Stimulated activated CD8-positive, alpha-beta memory T cell treated with anti-CD3 and anti-CD28 coated beads, Interleukin-4, amount 100 ng/mL, for 24 hours (primary cell): ENCODE measurements at regions not wholly inside any gene's neighbourhood (a gene's known extent, or its start where the extent isn't known, plus 50 kb on each side); places are given as distances from the start of the nearest gene placed in this dataset.

ENCODE experiments used
- DNase-seq: peaks from one replicate; pipeline ENCODE4 v3.0.0-alpha.2; 2020; ENCODE audit warnings: low read depth

DNA sequence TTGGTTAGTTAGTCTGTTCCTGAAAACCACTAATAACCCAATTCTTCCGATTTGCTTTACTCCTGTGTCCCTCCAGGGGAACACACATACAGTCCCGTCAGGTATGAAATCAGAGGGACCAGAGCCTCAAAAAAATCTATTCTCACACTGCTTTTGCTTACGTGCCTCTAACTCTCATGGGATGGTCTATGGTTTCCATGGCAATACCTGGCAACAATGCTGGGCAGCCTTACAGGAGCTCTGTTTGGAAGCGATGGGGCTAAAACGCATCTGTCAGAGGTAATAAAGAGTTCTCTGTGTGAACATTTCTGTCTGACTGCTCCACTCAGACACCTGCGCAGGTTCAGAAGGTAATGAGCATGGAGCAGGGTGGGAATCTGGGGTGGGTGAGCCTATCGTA is 376.2 kb downstream of the GXYLT1 start:
- DNase-seq: no peak

- no peak for DNase-seq
Observed at GRCh38 chr12:41762691-41763090, 382.0 kb downstream of the GXYLT1 start.

DNA sequence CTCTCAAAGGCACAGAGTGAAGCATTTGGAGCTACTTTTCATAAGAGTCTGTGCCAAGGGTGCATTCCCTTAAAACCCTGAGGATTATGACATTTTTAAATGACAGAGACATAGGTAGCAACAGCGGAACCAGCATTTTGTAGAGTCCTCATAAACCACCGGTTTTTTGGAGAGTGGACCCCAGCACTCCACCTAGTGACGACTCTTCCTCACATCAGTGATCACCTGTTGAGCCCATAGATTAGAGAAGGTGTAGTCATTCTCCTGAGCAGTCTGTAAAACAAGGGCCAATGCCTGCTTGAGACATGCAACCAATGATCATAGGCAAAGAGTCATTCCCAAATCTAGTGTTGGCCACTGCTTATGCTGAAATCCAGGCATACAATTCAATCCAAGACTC is 399.1 kb downstream of the GXYLT1 start:
- DNase-seq: no peak

- no peak for DNase-seq
Observed at GRCh38 chr12:41743835-41744234, 400.8 kb downstream of the GXYLT1 start.

- DNase-seq: no peak
Observed at GRCh38 chr12:41739066-41739465, 405.6 kb downstream of the GXYLT1 start.

- DNase-seq: no peak
Observed at GRCh38 chr12:41737423-41737822, 407.3 kb downstream of the GXYLT1 start.

GRCh38 chr12:41736436-41736835 is 408.2 kb downstream of the GXYLT1 start:
- no peak for DNase-seq

DNA sequence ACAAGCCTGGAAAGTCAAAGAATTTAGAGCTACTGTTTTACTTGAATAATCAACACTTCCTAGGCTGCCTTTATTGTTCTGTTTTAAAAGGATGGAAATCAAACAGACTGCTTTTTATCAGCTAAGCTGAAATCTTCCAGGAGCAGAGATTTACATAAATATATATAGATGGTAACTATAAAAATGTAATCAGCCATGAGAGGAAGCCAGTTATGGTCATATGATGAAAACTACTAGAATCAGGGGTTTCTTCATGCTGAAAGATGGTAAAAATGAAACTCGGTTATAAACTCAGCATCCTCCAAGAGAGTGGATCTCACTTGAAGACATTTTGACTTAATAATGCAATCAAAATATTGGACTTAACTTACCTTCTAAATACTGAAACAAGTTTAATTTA is 413.0 kb downstream of the GXYLT1 start:
- DNase-seq: no peak

DNA sequence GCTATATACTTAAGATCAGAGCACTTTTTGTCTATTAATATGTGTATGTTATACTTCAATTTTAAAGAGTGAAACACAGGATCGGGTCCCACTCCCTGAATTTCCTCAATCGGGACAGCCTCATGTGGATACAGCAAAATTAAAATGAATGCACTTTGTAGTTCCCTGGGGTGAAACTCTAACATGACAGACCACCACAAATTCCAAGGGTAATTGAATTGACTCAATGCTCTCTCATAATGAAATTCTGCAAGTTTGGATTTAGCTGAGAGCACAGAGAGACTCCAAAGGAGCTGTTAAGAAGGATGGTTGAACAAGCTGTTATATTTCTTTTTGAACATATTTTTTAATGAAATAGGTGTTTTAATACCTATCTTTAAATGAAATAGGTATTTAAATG is 413.6 kb downstream of the GXYLT1 start:
- DNase-seq: no peak

GRCh38 chr12:41724216-41724615 is 420.5 kb downstream of the GXYLT1 start:
- DNase-seq: no peak

- no peak for DNase-seq
Observed at GRCh38 chr12:41719214-41719613, 425.5 kb downstream of the GXYLT1 start.

GRCh38 chr12:41715256-41715655 is 429.4 kb downstream of the GXYLT1 start:
- DNase-seq: no peak

DNA sequence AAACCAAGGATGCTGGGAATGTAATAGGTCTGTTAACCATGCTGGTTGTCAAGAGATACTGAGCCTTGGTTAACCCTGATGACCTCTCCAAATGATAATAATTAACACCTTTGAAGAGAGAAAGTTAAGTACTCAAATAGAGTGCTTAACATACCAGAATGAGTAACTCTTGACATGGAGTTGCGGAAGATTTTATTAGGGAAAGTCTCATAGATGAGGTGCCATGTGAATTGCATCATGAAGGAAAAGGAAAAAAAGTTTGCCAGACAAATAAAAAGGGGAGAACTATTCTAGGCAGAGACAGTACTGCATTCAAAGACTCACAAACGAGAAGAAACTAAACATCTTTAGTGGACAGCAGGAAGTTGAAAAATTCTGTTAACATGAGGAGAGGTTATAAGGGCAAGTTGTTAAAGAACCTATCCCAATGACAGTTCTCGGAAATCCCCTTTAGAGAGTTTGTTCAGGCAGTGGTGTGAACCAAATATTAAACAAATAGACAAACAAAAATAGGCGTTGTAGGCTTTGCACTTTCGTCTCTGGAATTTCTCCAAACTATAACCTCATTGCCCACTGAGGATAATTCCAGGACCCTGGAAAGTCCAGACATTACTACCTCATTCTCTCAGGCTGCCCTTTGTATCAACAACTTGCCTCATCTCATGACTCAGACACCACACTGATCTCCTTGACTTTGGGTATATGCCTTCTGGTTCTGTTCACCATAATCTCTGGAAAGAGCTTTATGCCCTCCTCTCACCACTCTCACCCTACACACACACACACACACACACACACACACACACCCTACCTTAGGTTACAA is 435.0 kb downstream of the GXYLT1 start:
- no peak for DNase-seq

GRCh38 chr12:41709012-41709411 is 435.7 kb downstream of the GXYLT1 start:
- DNase-seq: no peak

GRCh38 chr12:41706376-41706775 is 438.3 kb downstream of the GXYLT1 start:
- no peak for DNase-seq

DNA sequence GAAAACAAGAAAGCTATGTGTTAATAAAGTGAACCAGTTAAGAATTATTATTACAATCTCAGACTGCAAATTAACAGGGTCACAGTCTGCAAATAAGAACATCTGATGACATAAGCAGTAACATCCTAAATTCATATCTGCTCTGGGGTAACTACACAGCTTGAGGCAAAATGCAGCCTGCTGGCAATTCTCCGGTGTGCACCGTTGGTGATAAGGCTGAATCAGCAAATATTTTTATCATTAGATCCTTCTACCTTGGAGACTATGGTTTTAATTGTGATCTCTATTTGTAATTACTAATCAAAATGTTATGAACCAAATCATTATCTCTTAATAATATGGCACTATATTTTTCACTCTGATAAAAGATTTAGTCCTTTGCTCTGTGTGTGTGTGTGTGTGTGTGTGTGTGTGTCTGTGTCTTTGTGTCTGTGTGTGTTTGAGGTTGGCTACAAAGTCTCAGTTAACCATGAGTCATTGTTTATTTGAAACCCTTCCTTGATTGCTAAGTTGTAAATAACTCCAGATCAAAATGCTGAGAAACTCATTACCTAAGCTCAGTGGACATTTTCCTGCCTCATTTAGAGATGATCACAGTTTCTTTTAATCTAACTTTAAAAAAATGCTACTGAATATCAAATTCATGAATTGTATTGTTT is 442.6 kb downstream of the GXYLT1 start:
- DNase-seq: no peak

- no peak for DNase-seq
Observed at GRCh38 chr12:41700940-41701339, 443.7 kb downstream of the GXYLT1 start.

- no peak for DNase-seq
Observed at GRCh38 chr12:41699658-41700057, 445.0 kb downstream of the GXYLT1 start.

- DNase-seq: no peak
Observed at GRCh38 chr12:41697161-41697560, 447.5 kb downstream of the GXYLT1 start.

DNA sequence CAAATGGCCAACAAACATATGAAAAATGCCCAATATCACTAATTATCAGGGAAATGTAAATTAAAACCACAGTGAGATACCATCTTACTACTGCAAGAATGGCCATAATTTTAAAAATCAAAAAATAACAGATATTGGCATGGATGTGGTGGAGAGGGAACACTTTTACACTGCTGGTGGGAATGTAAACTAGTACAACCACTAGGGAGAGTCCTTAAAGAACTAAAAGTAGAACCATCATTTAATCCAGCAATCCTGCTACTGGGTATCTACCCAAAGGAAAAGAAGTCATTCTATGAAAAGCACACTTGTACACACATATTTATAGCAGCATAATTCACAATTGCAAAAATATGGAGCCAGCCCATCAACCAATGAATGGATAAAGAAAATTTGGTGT is 459.7 kb downstream of the GXYLT1 start:
- no peak for DNase-seq

- no peak for DNase-seq
Observed at GRCh38 chr12:41683513-41684240, 461.0 kb downstream of the GXYLT1 start.

DNA sequence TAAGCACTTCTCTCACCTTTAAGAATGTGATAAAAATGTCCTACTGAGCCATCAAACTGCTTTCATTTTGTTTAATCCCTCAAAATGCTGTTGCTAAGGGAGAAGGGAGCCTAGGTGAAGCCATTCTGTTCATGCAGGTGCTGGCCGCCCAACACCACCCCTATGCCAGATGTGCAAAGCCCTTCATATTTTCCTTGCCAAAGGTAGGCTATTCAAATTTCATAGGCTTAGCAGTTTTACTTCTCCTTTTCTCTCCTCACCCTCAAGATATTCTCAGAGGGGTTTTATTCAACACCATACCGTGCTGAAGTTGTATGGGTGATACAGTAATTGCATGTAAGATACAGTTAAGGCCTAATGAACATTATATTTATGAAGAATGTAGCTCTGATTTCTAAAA is 461.7 kb downstream of the GXYLT1 start:
- DNase-seq: no peak

DNA sequence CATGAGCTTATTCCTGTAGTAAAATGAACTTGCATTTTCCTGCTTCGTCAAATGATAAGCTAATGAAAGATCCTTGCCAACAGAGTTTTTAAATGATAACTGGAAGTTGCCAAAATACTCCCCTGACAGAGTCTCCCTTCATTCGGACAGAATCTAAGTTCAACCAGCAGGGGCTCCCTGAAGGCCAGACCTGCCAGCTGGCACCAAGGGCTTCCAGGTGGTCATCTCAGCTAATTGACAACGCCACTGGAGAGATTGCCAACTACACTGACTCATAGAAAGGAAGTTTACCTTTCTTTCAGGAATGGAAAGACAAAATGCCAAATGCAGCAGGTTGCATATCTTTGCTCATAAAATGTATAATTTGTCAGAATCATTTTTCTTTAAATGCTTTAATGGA is 462.8 kb downstream of the GXYLT1 start:
- no peak for DNase-seq
